ENCODE measurements at regions not wholly inside any gene's neighbourhood (a gene's known extent, or its start where the extent isn't known, plus 50 kb on each side); places are given as distances from the start of the nearest gene placed in this dataset.

DNA sequence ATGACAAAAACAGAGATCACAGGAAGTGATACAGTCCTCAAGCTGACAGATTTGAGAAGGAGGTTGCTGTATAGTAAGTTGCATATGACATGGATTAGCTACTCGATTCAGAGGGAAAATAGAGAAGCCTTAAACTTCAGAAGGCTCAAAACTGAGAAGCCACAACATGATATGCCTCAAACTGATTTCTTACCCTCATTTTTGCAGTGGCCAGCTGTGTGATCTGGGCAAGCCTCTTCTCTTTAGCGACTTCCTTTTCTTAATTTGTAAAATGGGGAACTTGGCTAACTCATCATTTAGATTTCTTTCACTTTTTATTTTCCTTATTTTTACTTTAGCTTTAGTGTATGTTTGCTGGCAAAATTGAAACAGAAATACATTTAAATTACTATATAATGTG, 421.1 kb downstream of the KIF4B start (continued):
- no peak for TF ChIP-seq ZFP30 (CRISPR knock-in tag; IDR thresholded peaks at IDR 0.05)
- TF ChIP-seq TSHZ2 (CRISPR knock-in tag; IDR thresholded peaks at IDR 0.05), result no peak
- TF ChIP-seq TCF4 (CRISPR knock-in tag; IDR thresholded peaks at IDR 0.05; ENCODE audit: borderline replicate concordance), result no peak

- ATAC-seq, result no peak
- TF ChIP-seq TCF4 (CRISPR knock-in tag; IDR thresholded peaks at IDR 0.05; ENCODE audit: borderline replicate concordance) (no peak), OSR1 (CRISPR knock-in tag; IDR thresholded peaks at IDR 0.05) (no peak), PATZ1 (CRISPR knock-in tag; IDR thresholded peaks at IDR 0.05; ENCODE audit: borderline replicate concordance) (no peak), ARNTL (CRISPR knock-in tag; IDR thresholded peaks at IDR 0.05; ENCODE audit: borderline replicate concordance, low read depth) (no peak), RARB (CRISPR knock-in tag; IDR thresholded peaks at IDR 0.05) (no peak), ZNF565 (CRISPR knock-in tag; conservative IDR thresholded peaks at IDR 0.05; ENCODE audit: low read depth) (no peak), ISL1 (CRISPR knock-in tag; IDR thresholded peaks at IDR 0.05) (no peak), POU6F1 (CRISPR knock-in tag; IDR thresholded peaks at IDR 0.05; ENCODE audit: borderline replicate concordance, low read depth) (no peak), ESRRG (CRISPR knock-in tag; IDR thresholded peaks at IDR 0.05) (no peak), TOX (CRISPR knock-in tag; IDR thresholded peaks at IDR 0.05; ENCODE audit: borderline replicate concordance) (no peak), CSRNP3 (CRISPR knock-in tag; IDR thresholded peaks at IDR 0.05) (no peak), CREB5 (CRISPR knock-in tag; IDR thresholded peaks at IDR 0.05; ENCODE audit: low read depth) (no peak), TSHZ2 (CRISPR knock-in tag; IDR thresholded peaks at IDR 0.05) (no peak), BACH2 (CRISPR knock-in tag; IDR thresholded peaks at IDR 0.05; ENCODE audit: borderline replicate concordance) (no peak), ZFP30 (CRISPR knock-in tag; IDR thresholded peaks at IDR 0.05) (no peak)
These were observed 428.3 kb downstream of the KIF4B start for GRCh38 chr5:155441849-155442248.

- ATAC-seq, result no peak
- TF ChIP-seq ISL1 (CRISPR knock-in tag; IDR thresholded peaks at IDR 0.05) (no peak), CSDC2 (CRISPR knock-in tag; IDR thresholded peaks at IDR 0.05) (no peak), ZC3H10 (CRISPR knock-in tag; IDR thresholded peaks at IDR 0.05) (no peak), CREB5 (CRISPR knock-in tag; IDR thresholded peaks at IDR 0.05; ENCODE audit: low read depth) (no peak), ZFP30 (CRISPR knock-in tag; IDR thresholded peaks at IDR 0.05) (no peak), ZNF70 (CRISPR knock-in tag; IDR thresholded peaks at IDR 0.05) (no peak), OSR1 (CRISPR knock-in tag; IDR thresholded peaks at IDR 0.05) (no peak), CSRNP3 (CRISPR knock-in tag; IDR thresholded peaks at IDR 0.05) (no peak), RARB (CRISPR knock-in tag; IDR thresholded peaks at IDR 0.05) (no peak), SNAI2 (CRISPR knock-in tag; IDR thresholded peaks at IDR 0.05) (no peak), ARNTL (CRISPR knock-in tag; IDR thresholded peaks at IDR 0.05; ENCODE audit: borderline replicate concordance, low read depth) (no peak), PPARA (CRISPR knock-in tag; IDR thresholded peaks at IDR 0.05; ENCODE audit: borderline replicate concordance) (no peak), TCF4 (CRISPR knock-in tag; IDR thresholded peaks at IDR 0.05; ENCODE audit: borderline replicate concordance) (no peak)
These were observed 437.6 kb downstream of the KIF4B start for GRCh38 chr5:155451106-155451505.

All from SK-N-SH treated with all-trans-retinoic acid at 6 μM for 48 hours (cell line).